H1 (cell line): ENCODE measurements at regions not wholly inside any gene's neighbourhood (a gene's known extent, or its start where the extent isn't known, plus 50 kb on each side); places are given as distances from the start of the nearest gene placed in this dataset.

Experiments used
- CTCF ChIA-PET: fragments of 300-600 bp; sonication (Branson Sonifier 250); formaldehyde crosslinking; loops from one replicate; lab custom pipeline; 2021; ENCODE audit not compliant: partially characterized antibody; lab: Charles Lee
- POLR2A ChIA-PET: fragments of 300-600 bp; sonication (Branson Sonifier 250); formaldehyde crosslinking; loops from one replicate; lab custom pipeline; 2021; ENCODE audit warnings: inconsistent platforms; ENCODE audit not compliant: partially characterized antibody; lab: Charles Lee
- DNase-seq, 2 experiments: peaks; one replicate each; pipeline versions ENCODE4 v3.0.0 to v3.0.0-alpha.2; 2010 to 2022; ENCODE audit warnings: low spot score in 2 of 2, low read depth in 1 of 2, mixed read lengths in 1 of 2
- FAIRE-seq: peaks from 2 replicates; lab custom pipeline; 2011; peaks lifted over from hg19 to GRCh38; lab: Jason Lieb, UNC
- H2AFZ ChIP-seq: 2 replicates; pipeline ENCODE4 v1.8.1; 2012; ENCODE audit warnings: low read length, inconsistent platforms
- H2AK5ac ChIP-seq: 2 replicates; pipeline ENCODE4 v1.6.1; 2013; ENCODE audit warnings: low read depth, low read length
- H2BK120ac ChIP-seq: replicated peaks from 2 replicates; pipeline ENCODE3; 2013; ENCODE audit warnings: low read depth, low read length, inconsistent platforms
- H2BK12ac ChIP-seq: 2 replicates; pipeline ENCODE4 v1.6.1; 2013; ENCODE audit warnings: low read depth, low read length
- H2BK15ac ChIP-seq: 2 replicates; pipeline ENCODE4 v1.6.1; 2013; ENCODE audit warnings: low read length
- H2BK20ac ChIP-seq: 2 replicates; pipeline ENCODE4 v1.6.1; 2013; ENCODE audit warnings: low read length
- H2BK5ac ChIP-seq: 2 replicates; pipeline ENCODE4 v1.6.1; 2013; ENCODE audit warnings: low read depth, low read length
- H3K14ac ChIP-seq: 2 replicates; pipeline ENCODE4 v1.6.1; 2013; ENCODE audit warnings: inconsistent platforms; ENCODE audit not compliant: insufficient read length
- H3K18ac ChIP-seq: 2 replicates; pipeline ENCODE4 v1.6.1; 2013; ENCODE audit warnings: low read length; ENCODE audit errors: extremely low read depth
- H3K23ac ChIP-seq: 2 replicates; pipeline ENCODE4 v1.6.1; 2013; ENCODE audit warnings: inconsistent platforms; ENCODE audit not compliant: insufficient read length
- H3K23me2 ChIP-seq: 2 replicates; pipeline ENCODE4 v1.6.1; 2013; ENCODE audit warnings: low read depth, low read length
- H3K27ac ChIP-seq: 2 replicates; pipeline ENCODE4 v1.6.1; 2011; ENCODE audit warnings: low read depth, low read length, inconsistent platforms
- H3K27me3 ChIP-seq, 4 experiments: replicated peaks in 1 of 4; 1 replicate in 1 of 4; 2 replicates in 3 of 4; pipeline versions ENCODE4 v1.6.1 to v1.8.1; 2011 to 2013; ENCODE audit warnings: low read length in 3 of 4, mild to moderate bottlenecking in 3 of 4, inconsistent platforms in 2 of 4, mixed read lengths in 2 of 4, moderate library complexity in 1 of 4; ENCODE audit not compliant: control insufficient read depth in 3 of 4, insufficient read depth in 3 of 4; ENCODE audit errors: extremely low read depth in 1 of 4
- H3K36me3 ChIP-seq, 4 experiments: 2 replicates each; pipeline versions ENCODE4 v1.6.1 to v1.8.1; 2011 to 2013; ENCODE audit warnings: mild to moderate bottlenecking in 4 of 4, low read length in 3 of 4, moderate library complexity in 2 of 4, control low read depth in 1 of 4, inconsistent platforms in 1 of 4; ENCODE audit not compliant: insufficient read depth in 4 of 4, control insufficient read depth in 2 of 4
- H3K4ac ChIP-seq: replicated peaks from 2 replicates; pipeline ENCODE3; 2013; ENCODE audit warnings: low read length, low read depth, mixed read lengths, inconsistent platforms; ENCODE audit not compliant: insufficient read length
- H3K4me1 ChIP-seq, 4 experiments: replicated peaks in 1 of 4; 1 replicate in 1 of 4; 2 replicates in 3 of 4; pipeline versions ENCODE4 v1.6.1 to v1.8.1; 2011 to 2013; ENCODE audit warnings: low read length in 3 of 4, inconsistent platforms in 2 of 4, mixed read lengths in 1 of 4; ENCODE audit not compliant: insufficient read depth in 4 of 4, control insufficient read depth in 3 of 4
- H3K4me2 ChIP-seq, 2 experiments: 2 replicates each; pipeline versions ENCODE4 v1.6.1 to v1.8.1; 2011 to 2013; ENCODE audit warnings: low read depth in 2 of 2, low read length in 2 of 2, control low read depth in 1 of 2, inconsistent platforms in 1 of 2, mild to moderate bottlenecking in 1 of 2; ENCODE audit not compliant: insufficient read depth in 1 of 2
- H3K4me3 ChIP-seq, 4 experiments: fragments of 200-600, 300-600 bp in 1 of 4; sonication (generic), shearing (Covaris generic), sonication (Bioruptor Twin) in 1 of 4; 2 replicates each; pipeline versions ENCODE4 v1.5.1 to v1.8.1; 2011 to 2016; ENCODE audit warnings: low read length in 4 of 4, low read depth in 3 of 4, control low read depth in 2 of 4, inconsistent platforms in 2 of 4, mild to moderate bottlenecking in 2 of 4, mixed read lengths in 1 of 4, moderate library complexity in 1 of 4; ENCODE audit not compliant: insufficient read depth in 2 of 4; ENCODE audit errors: extremely low read depth in 1 of 4
- H3K56ac ChIP-seq: replicated peaks from 2 replicates; pipeline ENCODE3; 2013; ENCODE audit warnings: low read depth, mild to moderate bottlenecking, mixed read lengths, low read length, inconsistent platforms; ENCODE audit not compliant: insufficient read length
- H3K79me1 ChIP-seq: 2 replicates; pipeline ENCODE4 v1.6.1; 2013; ENCODE audit warnings: low read depth, low read length, control low read depth
- H3K79me2 ChIP-seq, 2 experiments: 2 replicates each; pipeline versions ENCODE4 v1.6.1 to v1.8.1; 2012 to 2013; ENCODE audit warnings: low read length in 2 of 2, mild to moderate bottlenecking in 2 of 2, inconsistent platforms in 1 of 2; ENCODE audit not compliant: insufficient read depth in 2 of 2, control insufficient read depth in 1 of 2
- H3K9ac ChIP-seq, 4 experiments: replicated peaks in 1 of 4; 1 replicate in 1 of 4; 2 replicates in 3 of 4; pipeline versions ENCODE4 v1.6.1 to v1.8.1; 2011 to 2013; ENCODE audit warnings: low read depth in 3 of 4, low read length in 3 of 4, control low read depth in 2 of 4, mild to moderate bottlenecking in 2 of 4, moderate library complexity in 2 of 4, inconsistent platforms in 1 of 4; ENCODE audit errors: extremely low read depth in 1 of 4
- H3K9me3 ChIP-seq, 2 experiments: 2 replicates each; pipeline versions ENCODE4 v1.6.1 to v1.8.1; 2012 to 2013; ENCODE audit warnings: mild to moderate bottlenecking in 2 of 2, moderate library complexity in 2 of 2, control low read depth in 1 of 2, inconsistent platforms in 1 of 2, low read depth in 1 of 2, low read length in 1 of 2, mixed read lengths in 1 of 2; ENCODE audit not compliant: insufficient read depth in 2 of 2
- H4K20me1 ChIP-seq, 2 experiments: replicated peaks in 1 of 2; 2 replicates each; pipeline versions ENCODE3 to v1.8.1; 2011 to 2013; ENCODE audit warnings: inconsistent platforms in 2 of 2, low read length in 2 of 2, mild to moderate bottlenecking in 1 of 2; ENCODE audit not compliant: insufficient read depth in 2 of 2, control insufficient read depth in 1 of 2
- H4K5ac ChIP-seq: 2 replicates; pipeline ENCODE4 v1.6.1; 2013; ENCODE audit warnings: low read length, low read depth, mixed read lengths, inconsistent platforms; ENCODE audit not compliant: insufficient read length
- H4K8ac ChIP-seq: 2 replicates; pipeline ENCODE4 v1.8.0; 2013; ENCODE audit warnings: mild to moderate bottlenecking, moderate library complexity, low read length, inconsistent platforms; ENCODE audit not compliant: insufficient read depth; ENCODE audit errors: extremely low read depth
- H4K91ac ChIP-seq: replicated peaks from 2 replicates; pipeline ENCODE3; 2013; ENCODE audit warnings: low read length, mixed read lengths, inconsistent platforms; ENCODE audit not compliant: insufficient read length
- CREB1 ChIP-seq: IDR thresholded peaks from 2 replicates; pipeline ENCODE4 v1.6.1; 2012; ENCODE audit warnings: inconsistent platforms
- CTCF ChIP-seq, 3 experiments: IDR thresholded peaks; 1 replicate in 2 of 3; 2 replicates in 1 of 3; pipeline versions ENCODE4 v1.5.1 to v1.6.1; 2011; ENCODE audit warnings: low read length in 3 of 3, mild to moderate bottlenecking in 3 of 3, inconsistent platforms in 2 of 3, low read depth in 1 of 3, moderate library complexity in 1 of 3; ENCODE audit not compliant: insufficient read depth in 1 of 3; ENCODE audit errors: control extremely low read depth in 1 of 3
- JUN ChIP-seq: IDR thresholded peaks from 2 replicates; pipeline ENCODE4 v1.6.1; 2011; ENCODE audit warnings: low read depth, mild to moderate bottlenecking, improper control_type of control experiment, low read length
- RAD21 ChIP-seq, 2 experiments: IDR thresholded peaks in 1 of 2; conservative IDR thresholded peaks in 1 of 2; 2 replicates each; pipeline ENCODE4 v1.6.1; 2011; ENCODE audit warnings: low read depth in 2 of 2, low read length in 2 of 2, improper control_type of control experiment in 1 of 2, inconsistent platforms in 1 of 2, mild to moderate bottlenecking in 1 of 2, moderate library complexity in 1 of 2
- SIN3A ChIP-seq, 2 experiments: IDR thresholded peaks in 1 of 2; conservative IDR thresholded peaks in 1 of 2; 2 replicates each; pipeline ENCODE4 v1.6.1; 2011 to 2012; ENCODE audit warnings: low read length in 2 of 2, improper control_type of control experiment in 1 of 2, low read depth in 1 of 2, mild to moderate bottlenecking in 1 of 2
- SUZ12 ChIP-seq: fragments of 200-600 bp; sonication (generic); IDR thresholded peaks from 2 replicates; pipeline ENCODE4 v1.6.1; 2012; ENCODE audit warnings: mild to moderate bottlenecking, inconsistent platforms, low read length, moderate library complexity, mixed read lengths
- TBP ChIP-seq: IDR thresholded peaks from 2 replicates; pipeline ENCODE4 v1.6.1; 2011; ENCODE audit warnings: low read depth, low read length, improper control_type of control experiment
- TCF12 ChIP-seq: IDR thresholded peaks from 2 replicates; pipeline ENCODE4 v1.6.1; 2011; ENCODE audit warnings: low read depth, mild to moderate bottlenecking, low read length
- WGBS, 2 experiments: shearing (Covaris generic) in 1 of 2; methylation state at CpG; one replicate each; pipeline versions ENCODE4 v1.1.6 to v1.1.7; 2013 to 2015; ENCODE audit warnings: low lambda C conversion rate in 2 of 2, mixed read lengths in 2 of 2, inconsistent platforms in 1 of 2, low coverage in 1 of 2, missing lambda C conversion rate in 1 of 2; ENCODE audit not compliant: insufficient replicate concordance in 2 of 2, insufficient coverage in 1 of 2, insufficient read length in 1 of 2; ENCODE audit errors: extremely low coverage in 1 of 2, missing lambda C conversion rate in 1 of 2; 5-methylcytosine and 5-hydroxymethylcytosine counted together
- TF ChIP-seq, protein P1 (sequence below): IDR thresholded peaks from 2 replicates; pipeline ENCODE4 v1.6.1; 2011; ENCODE audit warnings: low read depth, mild to moderate bottlenecking, low read length; ENCODE audit not compliant: insufficient read depth
- TF ChIP-seq, protein P2 (sequence below): IDR thresholded peaks from 2 replicates; pipeline ENCODE4 v1.6.1; 2012; ENCODE audit warnings: low read length, inconsistent platforms

- WGBS, 2 experiments, result 100% methylated on average over 1 of the region's 1 CpG; no CpG with 5 or more reads in 1 of the 2 experiments
- Histone ChIP-seq H3K9ac (no peak overlapping the region), H3K27me3 (no peaks in the 10 kb centered on the region), H3K79me2 (no peaks in the 10 kb centered on the region), H2BK15ac (no peak overlapping the region), H2AK5ac (no peak overlapping the region), H4K91ac (no peak overlapping the region), H4K8ac (no peak overlapping the region), H3K4me2 (no peak overlapping the region), H3K9me3 (no peaks in the 10 kb centered on the region), H3K79me1 (no peaks in the 10 kb centered on the region), H3K18ac (no peak overlapping the region), H2BK20ac (no peak overlapping the region), H2BK120ac (no peak overlapping the region), H2AFZ (no peak overlapping the region), H3K23me2 (no peaks in the 10 kb centered on the region), H4K20me1 (no peaks in the 10 kb centered on the region), H3K14ac (no peak overlapping the region), H3K56ac (no peak overlapping the region), H2BK12ac (no peak overlapping the region)
- FAIRE-seq, result no peak
- TF ChIP-seq, protein P1, sequence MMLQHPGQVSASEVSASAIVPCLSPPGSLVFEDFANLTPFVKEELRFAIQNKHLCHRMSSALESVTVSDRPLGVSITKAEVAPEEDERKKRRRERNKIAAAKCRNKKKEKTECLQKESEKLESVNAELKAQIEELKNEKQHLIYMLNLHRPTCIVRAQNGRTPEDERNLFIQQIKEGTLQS, result no peak
- TF ChIP-seq JUN (no peak), SUZ12 (no peak), RAD21 (IDR thresholded peaks at IDR 0.05 in 1 of 2, conservative IDR thresholded peaks at IDR 0.05 in 1 of 2; ENCODE audit: low read depth in 2 of 2, low read length in 2 of 2) (no peak), CREB1 (no peak), SIN3A (conservative IDR thresholded peaks at IDR 0.05 in 1 of 2, IDR thresholded peaks at IDR 0.05 in 1 of 2; ENCODE audit: low read depth in 1 of 2, low read length in 2 of 2) (no peak), TBP (no peak), TCF12 (no peak), CTCF (IDR thresholded peaks at IDR 0.05; ENCODE audit: control extremely low read depth in 1 of 3, insufficient read depth in 1 of 3, low read depth in 1 of 3, low read length in 3 of 3) (no peak)
- TF ChIP-seq, protein P2, sequence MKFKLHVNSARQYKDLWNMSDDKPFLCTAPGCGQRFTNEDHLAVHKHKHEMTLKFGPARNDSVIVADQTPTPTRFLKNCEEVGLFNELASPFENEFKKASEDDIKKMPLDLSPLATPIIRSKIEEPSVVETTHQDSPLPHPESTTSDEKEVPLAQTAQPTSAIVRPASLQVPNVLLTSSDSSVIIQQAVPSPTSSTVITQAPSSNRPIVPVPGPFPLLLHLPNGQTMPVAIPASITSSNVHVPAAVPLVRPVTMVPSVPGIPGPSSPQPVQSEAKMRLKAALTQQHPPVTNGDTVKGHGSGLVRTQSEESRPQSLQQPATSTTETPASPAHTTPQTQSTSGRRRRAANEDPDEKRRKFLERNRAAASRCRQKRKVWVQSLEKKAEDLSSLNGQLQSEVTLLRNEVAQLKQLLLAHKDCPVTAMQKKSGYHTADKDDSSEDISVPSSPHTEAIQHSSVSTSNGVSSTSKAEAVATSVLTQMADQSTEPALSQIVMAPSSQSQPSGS, result no peak
- TF ChIP-seq, all 59 proteins: peak for 0
- POLR2A ChIA-PET, result no interaction called here
- DNase-seq, result no peak
- Histone ChIP-seq H3K27ac (no peak overlapping the region), H4K5ac (no peak overlapping the region), H3K23ac (no peak overlapping the region), H3K4ac (no peak overlapping the region), H2BK5ac (no peak overlapping the region), H3K36me3 (no peaks in the 10 kb centered on the region), H3K4me1 (no peaks in the 10 kb centered on the region), H3K4me3 (no peak overlapping the region)
- CTCF ChIA-PET, result no interaction called here
Measured at GRCh38 chr11:97364047-97364446, 974.2 kb downstream of the JRKL start.
